CD4-positive, alpha-beta memory T cell (primary cell): ENCODE measurements at regions not wholly inside any gene's neighbourhood (a gene's known extent, or its start where the extent isn't known, plus 50 kb on each side); places are given as distances from the start of the nearest gene placed in this dataset.
"Not testable (repeated sequence)": the region's sequence is repeated elsewhere in the genome, so short reads cannot be mapped to it uniquely, and the experiment has no call there.

Source experiments
- CTCF ChIA-PET: fragments of 350-600 bp; sonication (Branson Sonifier 250); formaldehyde crosslinking; loops from one replicate; lab custom pipeline; 2021; ENCODE audit warnings: inconsistent platforms; ENCODE audit not compliant: partially characterized antibody; lab: Charles Lee
- POLR2A ChIA-PET: fragments of 350-600 bp; sonication (Branson Sonifier 250); formaldehyde crosslinking; loops from one replicate; lab custom pipeline; 2021; ENCODE audit not compliant: partially characterized antibody; lab: Charles Lee
- DNase-seq, 5 donors: peaks; one replicate each; pipeline versions ENCODE4 v3.0.0 to v3.0.0-alpha.2; 2020 to 2022; ENCODE audit warnings: mixed read lengths in 1 of 5
- H3K27ac ChIP-seq: one replicate; pipeline ENCODE4 v1.7.0; 2013; ENCODE audit warnings: low read depth, low read length
- H3K27me3 ChIP-seq: 2 replicates; pipeline ENCODE4 v1.7.0; 2013; ENCODE audit warnings: mild to moderate bottlenecking, low read length, moderate library complexity; ENCODE audit not compliant: insufficient read depth
- H3K36me3 ChIP-seq: 2 replicates; pipeline ENCODE4 v1.7.0; 2013; ENCODE audit warnings: mild to moderate bottlenecking, low read length, moderate library complexity; ENCODE audit not compliant: insufficient read depth
- H3K4me1 ChIP-seq: 2 replicates; pipeline ENCODE4 v1.7.0; 2013; ENCODE audit warnings: mild to moderate bottlenecking, low read length, moderate library complexity; ENCODE audit not compliant: insufficient read depth
- H3K4me3 ChIP-seq, 2 donors: one replicate each; pipeline ENCODE4 v1.7.0; 2013; ENCODE audit warnings: low read length in 2 of 2, mild to moderate bottlenecking in 1 of 2
- H3K9me3 ChIP-seq, 2 donors: one replicate each; pipeline ENCODE4 v1.7.0; 2013; ENCODE audit warnings: low read length in 2 of 2, control low read depth in 1 of 2; ENCODE audit not compliant: control insufficient read depth in 1 of 2
- H3K27ac Mint-ChIP-seq, 7 donors: one replicate each; pipeline ENCODE4 v1.8.0; 2020 to 2021; ENCODE audit warnings: mixed read lengths in 7 of 7, mild to moderate bottlenecking in 6 of 7, inconsistent platforms in 3 of 7, moderate library complexity in 3 of 7
- H3K27me3 Mint-ChIP-seq, 2 donors: one replicate each; pipeline ENCODE4 v1.8.0; 2020 to 2021; ENCODE audit warnings: mixed read lengths in 2 of 2
- H3K36me3 Mint-ChIP-seq, 2 donors: one replicate each; pipeline ENCODE4 v1.8.0; 2020 to 2021; ENCODE audit warnings: mixed read lengths in 2 of 2, inconsistent platforms in 1 of 2, mild to moderate bottlenecking in 1 of 2
- H3K4me1 Mint-ChIP-seq, 4 donors: one replicate each; pipeline ENCODE4 v1.8.0; 2020 to 2021; ENCODE audit warnings: mixed read lengths in 4 of 4, mild to moderate bottlenecking in 1 of 4
- H3K4me3 Mint-ChIP-seq, 8 donors: one replicate each; pipeline ENCODE4 v1.8.0; 2020 to 2021; ENCODE audit warnings: mixed read lengths in 8 of 8, mild to moderate bottlenecking in 7 of 8, moderate library complexity in 6 of 8, inconsistent platforms in 3 of 8
- H3K9me3 Mint-ChIP-seq, 8 donors: one replicate each; pipeline ENCODE4 v1.8.0; 2020 to 2021; ENCODE audit warnings: mixed read lengths in 8 of 8, mild to moderate bottlenecking in 5 of 8, inconsistent platforms in 3 of 8, moderate library complexity in 1 of 8
- intact Hi-C: fragments of 100-400 bp; cut with micrococcal nuclease; formaldehyde crosslinking; loops from one replicate; pipeline ENCODE4 v1.15.1; 2023

GRCh38 chr13:18224411-18224810, 957.2 kb downstream of the TUBA3C start:
- H3K27me3 ChIP-seq, H3K27ac ChIP-seq, POLR2A ChIA-PET, H3K9me3 ChIP-seq, H3K36me3 ChIP-seq, H3K27me3 Mint-ChIP-seq, CTCF ChIA-PET, H3K4me3 ChIP-seq, intact Hi-C loops, H3K27ac Mint-ChIP-seq, H3K4me1 ChIP-seq, H3K9me3 Mint-ChIP-seq, H3K36me3 Mint-ChIP-seq: not testable (repeated sequence)
- Mint-ChIP-seq H3K4me3 (peak overlapping the region in 2 of 8 donors; percentile 15 to 48), H3K4me1 (peaks cover 5 to 37% (median 11%) of the 10 kb centered on the region in 4 donors)
- peak; percentile 27 to 65 (median 41) for DNase-seq

GRCh38 chr13:18214689-18215088, 966.9 kb downstream of the TUBA3C start:
- H3K27me3 Mint-ChIP-seq, H3K4me3 Mint-ChIP-seq, H3K27me3 ChIP-seq, H3K36me3 Mint-ChIP-seq, H3K27ac Mint-ChIP-seq, H3K4me1 Mint-ChIP-seq, H3K4me1 ChIP-seq, DNase-seq, H3K27ac ChIP-seq, H3K9me3 ChIP-seq, CTCF ChIA-PET, H3K36me3 ChIP-seq, H3K4me3 ChIP-seq, intact Hi-C loops, POLR2A ChIA-PET: not testable (repeated sequence)
- peaks cover 6 to 15% (median 8%) of the 10 kb centered on the region in 8 donors for H3K9me3 Mint-ChIP-seq

GRCh38 chr13:18213511-18213910, 968.1 kb downstream of the TUBA3C start:
- H3K27ac ChIP-seq, DNase-seq, H3K27ac Mint-ChIP-seq, H3K27me3 Mint-ChIP-seq, H3K36me3 Mint-ChIP-seq, H3K9me3 ChIP-seq, POLR2A ChIA-PET, H3K36me3 ChIP-seq, H3K4me1 ChIP-seq, H3K27me3 ChIP-seq, intact Hi-C loops, H3K4me3 ChIP-seq, CTCF ChIA-PET, H3K4me3 Mint-ChIP-seq, H3K4me1 Mint-ChIP-seq: not testable (repeated sequence)
- H3K9me3 Mint-ChIP-seq = peaks cover 5 to 15% (median 8%) of the 10 kb centered on the region in 8 donors

GRCh38 chr13:18212873-18213272, 968.8 kb downstream of the TUBA3C start:
- no peaks in the 10 kb centered on the region for H3K27me3 Mint-ChIP-seq
- Histone ChIP-seq H3K27ac (no peak overlapping the region), H3K27me3 (no peaks in the 10 kb centered on the region), H3K4me1 (no peaks in the 10 kb centered on the region), H3K36me3 (no peaks in the 10 kb centered on the region), H3K9me3 (no peaks in the 10 kb centered on the region), H3K4me3 (no peak overlapping the region)
- H3K27ac Mint-ChIP-seq = no peak overlapping the region
- H3K36me3 Mint-ChIP-seq = peaks cover 0 to 4% of the 10 kb centered on the region in 2 donors
- ChIA-PET CTCF (no interaction called here), POLR2A (no interaction called here)
- peaks cover 5 to 15% (median 8%) of the 10 kb centered on the region in 8 donors for H3K9me3 Mint-ChIP-seq
- no peak for DNase-seq
- no peaks in the 10 kb centered on the region for H3K4me1 Mint-ChIP-seq
- no peak overlapping the region for H3K4me3 Mint-ChIP-seq
- intact Hi-C loops = no loop called here

- H3K4me3 ChIP-seq, H3K27ac ChIP-seq, H3K36me3 Mint-ChIP-seq, intact Hi-C loops, H3K27ac Mint-ChIP-seq, CTCF ChIA-PET, H3K9me3 ChIP-seq, H3K4me3 Mint-ChIP-seq, H3K36me3 ChIP-seq, H3K27me3 Mint-ChIP-seq, H3K4me1 ChIP-seq, POLR2A ChIA-PET, H3K4me1 Mint-ChIP-seq, H3K27me3 ChIP-seq: not testable (repeated sequence)
- peaks cover 6 to 11% (median 8%) of the 10 kb centered on the region in 8 donors for H3K9me3 Mint-ChIP-seq
- peak in 1 of 5 donors; percentile 63 for DNase-seq
Measured at GRCh38 chr13:18211752-18212560, 969.7 kb downstream of the TUBA3C start.

GRCh38 chr13:18204614-18205178, 976.9 kb downstream of the TUBA3C start:
- H3K9me3 ChIP-seq, POLR2A ChIA-PET, H3K4me1 ChIP-seq, H3K4me3 Mint-ChIP-seq, H3K36me3 ChIP-seq, DNase-seq, H3K27ac ChIP-seq, H3K27me3 Mint-ChIP-seq, H3K36me3 Mint-ChIP-seq, CTCF ChIA-PET, H3K27ac Mint-ChIP-seq, H3K27me3 ChIP-seq, H3K4me1 Mint-ChIP-seq, H3K4me3 ChIP-seq, intact Hi-C loops: not testable (repeated sequence)
- H3K9me3 Mint-ChIP-seq = peaks cover 0 to 10% (median 4%) of the 10 kb centered on the region in 8 donors

- POLR2A ChIA-PET, intact Hi-C loops, CTCF ChIA-PET: not testable (repeated sequence)
Measured at GRCh38 chr13:18195365-18195678, 986.3 kb downstream of the TUBA3C start.

More at GRCh38 chr13:18195365-18195678, 986.3 kb downstream of the TUBA3C start:
- not testable (repeated sequence) for DNase-seq, H3K27me3 ChIP-seq, H3K4me1 ChIP-seq, H3K27ac ChIP-seq, H3K36me3 Mint-ChIP-seq, H3K27ac Mint-ChIP-seq, H3K9me3 ChIP-seq, H3K36me3 ChIP-seq, H3K27me3 Mint-ChIP-seq, H3K4me1 Mint-ChIP-seq, H3K4me3 Mint-ChIP-seq, H3K4me3 ChIP-seq
- H3K9me3 Mint-ChIP-seq = peaks cover 2 to 19% (median 11%) of the 10 kb centered on the region in 8 donors
